HG03139 (cell line): ENCODE measurements at regions not wholly inside any gene's neighbourhood (a gene's known extent, or its start where the extent isn't known, plus 50 kb on each side); places are given as distances from the start of the nearest gene placed in this dataset.

Source experiments
- ATAC-seq: cut with Tn5 transposase; IDR thresholded peaks from one replicate; pipeline ENCODE4 v1.9.1; 2021; ENCODE audit not compliant: unreplicated experiment

DNA sequence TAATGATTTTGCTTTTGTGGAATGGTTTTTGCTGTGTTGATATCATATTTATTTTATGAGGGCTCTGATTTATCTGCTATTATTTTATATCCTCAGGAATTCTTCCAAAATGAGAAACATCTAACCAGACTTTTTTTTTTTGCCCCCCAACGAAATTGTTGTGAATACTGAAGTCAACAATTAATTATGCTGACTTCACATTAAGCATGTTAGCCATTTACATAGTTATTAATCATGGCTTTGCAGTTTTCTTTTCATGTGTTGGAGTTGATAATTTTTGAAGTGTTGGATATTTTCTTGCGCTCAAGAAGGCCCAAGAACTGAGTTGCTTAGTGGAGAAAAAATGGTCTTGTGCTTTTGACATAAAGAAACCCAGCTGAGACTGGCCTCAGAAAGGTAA is 246.6 kb upstream of the CRY1 start:
- ATAC-seq = no peak

DNA sequence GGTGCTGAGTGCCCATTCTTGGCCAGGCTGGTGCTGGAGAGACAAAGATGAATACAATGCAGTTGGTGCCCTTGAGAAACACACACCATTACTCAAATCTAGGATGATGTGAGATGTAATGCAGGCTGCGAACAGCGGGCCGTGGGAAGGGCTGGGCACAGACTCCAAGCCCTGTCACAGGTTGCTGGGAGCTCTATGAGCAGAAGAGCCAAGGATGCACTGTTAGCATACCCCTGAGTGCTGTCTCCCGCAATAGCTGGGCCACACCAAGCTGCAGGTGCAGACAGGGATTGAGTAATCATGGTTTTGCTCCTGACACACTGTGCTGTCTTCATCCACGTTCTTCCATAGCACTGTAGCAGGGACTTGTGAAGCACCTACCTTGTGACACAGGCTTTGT is 247.5 kb upstream of the CRY1 start:
- ATAC-seq = no peak

DNA sequence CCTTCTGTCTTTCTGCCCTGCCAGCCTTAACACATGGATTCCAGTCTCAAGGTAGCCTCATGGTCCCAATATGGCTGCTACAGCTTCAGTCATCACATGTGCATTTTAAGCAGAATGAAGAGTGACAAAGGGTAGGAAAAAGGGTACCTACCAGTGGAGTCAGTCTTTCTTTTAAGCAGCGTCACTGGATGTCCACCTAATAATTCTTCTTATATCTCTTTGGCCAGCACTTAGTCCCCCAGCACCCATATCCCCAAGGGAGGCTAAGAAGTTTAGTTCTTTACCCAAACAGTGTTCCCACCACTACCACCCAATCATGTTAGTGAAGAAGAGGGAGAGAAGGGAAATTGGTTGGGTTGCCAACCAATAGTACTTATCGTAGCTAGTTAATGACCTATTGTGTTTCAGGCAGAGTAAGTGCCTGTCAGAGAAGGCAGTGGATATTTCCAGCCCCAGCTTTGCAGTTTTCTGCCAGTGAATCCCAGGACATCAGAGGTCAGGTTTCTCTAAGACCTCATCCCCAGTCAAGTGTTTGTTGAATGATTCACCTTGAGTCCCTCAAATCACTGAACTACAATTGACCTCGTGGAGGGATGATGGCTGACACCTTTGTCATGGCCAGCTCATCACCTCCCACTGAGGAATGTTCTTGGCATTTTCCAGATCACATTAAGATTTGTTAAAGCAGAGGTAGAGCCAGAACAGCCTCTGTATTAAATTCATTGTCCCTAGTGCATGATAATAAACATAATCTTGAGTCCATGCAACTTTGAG is 250.9 kb upstream of the CRY1 start:
- ATAC-seq = no peak

DNA sequence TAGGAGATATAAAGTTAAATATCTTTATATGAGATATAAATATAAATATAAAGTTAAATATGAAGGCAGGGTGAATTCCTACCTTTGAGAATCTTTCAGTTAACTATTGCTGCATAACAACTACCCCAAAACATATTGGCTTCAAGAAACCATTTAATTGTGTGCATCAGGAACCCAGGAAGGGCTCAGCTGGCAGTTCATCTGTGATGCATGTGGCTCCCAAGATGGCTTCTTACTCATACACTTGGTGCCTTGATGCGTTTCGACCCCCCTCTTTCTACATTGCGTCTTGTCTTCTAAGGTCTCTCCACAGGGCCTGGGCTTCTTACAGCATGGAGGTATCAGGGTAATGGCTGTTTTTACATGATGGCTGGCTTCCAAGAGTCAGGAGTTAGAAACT is 253.9 kb upstream of the CRY1 start:
- ATAC-seq = no peak

DNA sequence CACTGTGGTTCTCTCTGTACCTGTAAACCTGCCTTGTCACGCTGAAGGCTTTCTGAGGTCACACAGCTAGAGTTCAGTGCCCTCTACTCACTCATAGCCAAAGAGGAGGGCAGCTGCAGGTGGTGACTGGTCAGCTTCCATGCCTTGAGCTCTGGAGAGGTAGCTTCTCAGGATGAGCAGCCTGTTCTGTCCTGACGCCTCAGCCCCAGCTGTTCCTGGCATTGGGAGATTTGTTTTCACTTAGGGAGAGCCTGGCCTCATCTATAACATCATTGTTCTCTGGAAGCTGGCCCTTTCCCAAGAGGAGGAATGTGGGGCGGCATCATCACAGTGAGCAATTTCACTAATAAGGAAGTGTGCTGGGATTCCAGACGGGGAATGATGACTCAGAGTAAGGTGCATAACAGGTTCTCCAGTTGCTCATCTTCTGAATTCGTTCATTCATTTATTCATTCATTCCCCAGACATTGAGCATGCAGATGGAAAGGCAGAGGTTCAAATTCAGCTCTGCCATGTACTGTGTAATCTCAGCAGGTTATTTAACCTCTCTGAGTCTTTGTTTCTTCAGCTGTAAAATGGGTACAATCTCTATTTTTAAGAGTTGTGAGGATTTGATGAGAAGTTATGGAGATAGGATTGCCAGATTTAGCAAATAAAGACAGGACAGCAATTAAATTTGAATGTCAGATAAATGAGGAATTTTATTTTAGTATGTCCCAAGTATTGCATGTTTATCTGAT is 255.8 kb upstream of the CRY1 start:
- no peak for ATAC-seq

DNA sequence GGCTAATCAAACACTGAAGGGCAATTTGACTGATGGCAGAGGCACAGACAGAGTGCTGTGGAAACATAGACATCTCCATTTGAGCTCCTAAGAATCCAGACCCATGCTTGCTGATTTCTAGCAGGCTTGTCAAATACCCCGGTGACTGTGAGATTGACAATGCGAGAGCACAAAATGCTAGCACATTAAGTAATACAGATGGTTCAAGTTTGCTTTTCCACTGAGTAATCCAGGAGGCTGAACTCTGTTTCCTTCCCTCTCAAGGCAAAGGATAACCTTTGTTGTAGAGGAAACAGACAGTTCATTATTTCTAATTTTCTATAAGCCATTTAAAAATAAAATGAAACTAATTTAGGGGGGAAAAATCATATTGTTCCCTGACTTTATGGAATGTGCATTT is 256.5 kb upstream of the CRY1 start:
- ATAC-seq = no peak

DNA sequence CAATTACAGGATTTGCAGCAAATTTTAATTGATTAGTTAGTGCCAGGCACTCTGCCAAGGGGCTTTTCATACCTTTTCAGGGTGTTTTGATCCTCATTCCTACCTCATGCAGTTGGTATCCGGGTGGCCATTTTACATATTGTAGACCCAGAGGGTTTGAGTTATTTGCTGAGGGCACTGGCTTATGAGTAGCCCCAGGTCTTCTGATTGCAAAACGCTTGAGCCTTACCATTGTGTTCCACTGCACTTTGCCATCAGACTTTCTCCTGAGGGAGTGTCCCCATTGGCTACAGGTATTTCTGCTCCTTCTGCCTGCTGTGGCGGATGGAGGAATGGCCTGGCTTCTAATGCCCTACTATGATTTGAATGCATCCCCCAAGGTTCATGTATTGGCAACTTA is 257.8 kb upstream of the CRY1 start:
- ATAC-seq = no peak

DNA sequence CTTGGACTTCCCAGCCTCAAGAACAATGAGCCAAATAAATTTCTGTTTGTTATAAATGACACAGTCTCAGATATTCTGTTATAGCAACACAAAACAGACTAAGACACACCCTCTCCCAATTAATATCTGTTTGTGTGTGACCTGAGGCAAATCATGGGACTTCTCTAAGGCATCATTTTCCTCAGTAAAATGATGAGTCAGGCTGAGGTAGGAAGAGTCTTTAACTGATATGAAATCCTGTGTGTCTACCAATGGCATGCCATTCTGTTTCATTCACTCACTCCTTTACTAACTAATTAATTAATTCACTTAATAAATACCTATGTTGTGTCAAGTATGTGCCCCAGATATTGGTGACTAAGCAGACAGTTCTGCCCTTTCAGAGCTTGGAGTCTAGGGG is 258.4 kb upstream of the CRY1 start:
- ATAC-seq = no peak

DNA sequence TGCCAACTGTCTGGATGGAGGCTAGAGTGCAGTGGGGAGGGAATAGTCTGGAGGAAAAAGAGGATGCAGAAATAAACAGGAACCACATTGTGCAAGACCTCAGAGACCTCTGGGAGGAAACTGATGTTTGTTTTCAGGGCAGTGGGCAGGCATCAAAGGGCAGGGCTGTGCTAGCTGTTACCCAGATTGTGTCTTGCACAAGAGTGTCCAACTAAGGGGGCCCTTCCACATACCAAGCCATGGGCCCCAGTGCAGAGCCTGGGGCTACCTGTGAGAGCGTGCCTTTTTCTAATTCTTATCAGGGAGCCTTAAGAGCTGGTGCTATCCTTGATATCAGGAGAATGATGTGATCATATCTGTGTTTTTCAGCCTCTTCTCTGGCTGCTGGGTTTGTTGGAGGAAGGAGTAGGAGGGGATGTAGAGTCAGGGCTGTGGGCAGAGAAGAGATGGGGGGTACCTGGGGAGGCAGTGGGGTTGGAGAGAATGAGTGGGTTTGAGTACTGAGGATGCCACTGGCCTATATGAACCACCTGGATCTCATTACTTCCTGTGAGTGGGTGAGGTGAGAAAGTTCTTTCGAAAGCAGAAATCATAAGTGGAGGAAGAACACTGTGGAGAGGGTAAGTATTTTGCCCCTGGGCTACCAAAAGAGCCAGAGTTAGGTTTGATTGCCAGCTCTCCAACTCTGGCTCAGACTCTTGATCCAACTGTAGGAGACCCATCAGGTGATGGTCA is 259.2 kb upstream of the CRY1 start:
- ATAC-seq = no peak

DNA sequence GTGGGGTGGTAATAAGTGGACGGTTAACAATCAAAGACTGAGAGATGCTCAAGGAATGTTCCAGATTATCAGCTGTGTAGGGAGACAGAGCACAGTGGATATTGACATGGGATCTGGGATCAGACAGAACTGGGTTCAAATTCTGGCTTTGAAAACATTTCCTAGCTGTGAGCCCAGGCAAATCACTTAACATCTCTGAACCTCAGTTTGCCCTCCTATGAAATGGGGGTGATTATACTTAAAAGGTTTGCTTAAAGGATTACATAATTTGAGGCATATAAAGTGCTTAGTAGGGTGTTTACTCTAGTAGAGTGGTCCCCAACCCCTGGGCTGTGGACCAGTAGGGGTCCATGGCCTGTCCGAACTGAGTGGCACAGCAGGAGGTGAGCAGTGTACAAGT is 260.0 kb upstream of the CRY1 start:
- ATAC-seq = no peak

DNA sequence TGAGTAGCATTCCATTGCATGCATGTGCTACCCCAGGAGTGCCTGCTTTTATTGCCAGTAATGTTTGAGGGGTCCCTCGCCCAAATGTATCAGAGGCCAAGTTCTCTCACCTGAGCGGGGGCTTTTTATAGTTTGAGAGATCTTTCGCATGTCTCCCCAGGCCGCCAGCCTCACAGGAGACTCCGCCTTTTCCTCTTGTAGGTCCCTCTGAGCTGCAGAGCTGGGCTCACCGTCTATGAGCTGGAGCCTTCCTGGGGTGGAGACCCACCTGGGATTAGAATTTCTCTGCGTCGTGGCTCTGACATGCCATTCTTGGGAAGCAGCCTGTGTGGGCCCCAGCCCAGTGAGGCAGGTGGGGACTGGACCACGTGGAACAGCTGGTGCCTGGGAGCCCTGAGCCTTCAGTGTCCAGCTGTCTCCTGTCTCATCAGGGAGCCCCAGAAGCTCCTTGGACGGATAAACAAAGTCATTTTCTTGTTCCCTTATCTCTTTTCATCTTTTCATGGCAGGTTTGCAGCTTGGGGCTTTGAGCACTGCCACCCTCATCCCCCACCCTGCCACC is 261.7 kb upstream of the CRY1 start:
- ATAC-seq = no peak

DNA sequence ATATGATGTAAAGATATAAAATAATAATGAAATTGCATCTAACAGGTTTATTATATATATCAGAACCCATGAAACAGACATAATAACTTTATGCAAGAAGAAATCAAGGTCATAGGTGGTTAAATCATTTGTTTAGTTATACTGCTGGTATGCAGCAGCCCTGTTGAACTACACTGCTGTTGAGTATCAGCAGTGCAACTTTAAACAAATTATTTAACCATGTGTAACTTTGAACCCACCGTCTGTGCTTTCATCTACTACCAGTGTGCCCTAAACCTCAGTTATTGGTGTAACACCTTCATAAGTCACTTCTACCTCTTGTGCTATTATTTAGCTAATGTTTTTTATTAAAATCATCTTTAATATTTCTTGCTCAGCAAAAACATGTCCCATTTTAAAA is 262.3 kb upstream of the CRY1 start:
- no peak for ATAC-seq

DNA sequence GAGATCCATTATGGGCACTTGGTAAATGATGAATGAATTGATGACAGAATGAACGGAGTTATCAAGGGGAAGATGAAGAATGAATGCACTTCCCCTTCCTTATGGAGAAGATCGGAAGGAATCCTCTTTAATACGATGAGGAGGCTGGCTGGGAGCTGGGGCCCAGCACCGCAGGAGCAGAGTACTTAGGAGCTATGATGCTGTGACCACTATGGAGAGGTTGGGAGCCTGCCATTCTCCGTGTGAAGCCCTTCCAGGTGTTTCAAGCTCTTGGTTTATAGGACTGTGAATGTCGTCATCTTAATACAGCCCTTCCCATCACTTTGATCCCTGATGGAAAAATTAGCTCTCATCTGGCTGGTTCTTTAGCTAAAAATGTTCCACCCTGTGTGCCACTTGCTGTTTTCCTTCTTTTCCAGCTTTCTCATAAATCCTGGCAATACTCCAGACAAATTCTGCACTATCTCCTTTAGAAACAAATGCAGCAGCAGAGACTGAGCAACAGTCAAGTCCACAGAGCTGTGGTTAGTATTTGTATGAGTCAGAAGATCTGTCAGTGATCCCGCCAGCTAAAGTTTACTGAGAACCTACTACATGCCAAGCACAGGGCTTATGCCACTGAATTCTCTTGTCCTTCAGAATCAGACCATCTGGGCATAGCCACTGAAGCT is 263.1 kb upstream of the CRY1 start:
- no peak for ATAC-seq

DNA sequence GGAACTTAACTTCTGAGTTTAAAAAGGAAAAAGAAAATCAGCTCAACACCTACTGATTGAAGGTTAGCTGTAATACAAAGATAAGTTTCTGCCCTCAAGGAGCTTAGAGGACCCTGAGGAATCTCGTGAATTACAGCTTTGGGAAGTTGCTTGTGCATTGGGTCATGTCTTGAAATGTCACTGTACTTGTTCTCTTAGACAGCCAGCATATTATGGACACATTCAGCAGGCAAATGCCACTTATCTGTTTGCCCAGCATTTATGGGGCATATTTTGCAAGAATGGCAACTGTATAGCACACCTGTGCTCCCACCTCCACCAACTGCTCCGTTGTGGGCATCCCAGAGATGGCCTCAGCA is 263.6 kb upstream of the CRY1 start:
- no peak for ATAC-seq

DNA sequence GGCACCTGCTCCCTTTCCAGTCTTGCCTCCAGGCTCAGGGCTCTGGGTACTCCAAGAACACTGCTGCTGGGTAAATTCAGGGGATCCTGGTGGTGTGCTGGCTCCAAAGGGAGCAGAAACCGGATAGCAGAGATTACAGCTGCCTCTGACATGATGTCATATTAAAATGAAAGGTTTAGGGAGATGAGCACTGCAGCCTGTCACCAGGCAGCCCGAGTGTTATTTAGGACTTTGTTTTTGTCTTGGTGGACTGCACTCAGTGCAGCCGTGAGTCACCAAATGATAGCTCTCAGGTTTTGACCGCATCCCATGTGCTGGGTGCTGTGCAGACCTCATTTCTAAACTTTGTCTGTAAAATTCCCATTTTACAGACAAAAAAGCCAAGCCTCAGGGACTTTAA is 266.0 kb upstream of the CRY1 start:
- ATAC-seq = no peak

DNA sequence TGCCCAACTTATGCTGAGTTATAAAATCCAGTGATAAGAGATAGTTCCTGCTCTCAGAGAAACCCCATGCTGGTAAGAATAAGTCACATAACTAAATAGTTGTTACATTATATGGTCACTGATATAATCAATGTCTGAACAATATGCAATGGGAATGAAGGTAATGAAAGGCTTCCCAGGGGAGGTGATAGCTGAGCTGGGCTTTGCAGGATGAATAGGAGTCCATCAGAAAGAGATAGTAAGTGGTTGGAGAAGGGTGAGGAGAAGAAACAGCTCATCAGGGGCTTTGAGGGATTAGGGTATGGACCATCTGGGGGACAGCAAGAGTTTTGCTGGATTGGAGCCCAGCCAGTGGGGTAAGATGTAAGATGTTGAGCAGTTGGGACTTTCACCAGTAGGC is 266.7 kb upstream of the CRY1 start:
- ATAC-seq = no peak

DNA sequence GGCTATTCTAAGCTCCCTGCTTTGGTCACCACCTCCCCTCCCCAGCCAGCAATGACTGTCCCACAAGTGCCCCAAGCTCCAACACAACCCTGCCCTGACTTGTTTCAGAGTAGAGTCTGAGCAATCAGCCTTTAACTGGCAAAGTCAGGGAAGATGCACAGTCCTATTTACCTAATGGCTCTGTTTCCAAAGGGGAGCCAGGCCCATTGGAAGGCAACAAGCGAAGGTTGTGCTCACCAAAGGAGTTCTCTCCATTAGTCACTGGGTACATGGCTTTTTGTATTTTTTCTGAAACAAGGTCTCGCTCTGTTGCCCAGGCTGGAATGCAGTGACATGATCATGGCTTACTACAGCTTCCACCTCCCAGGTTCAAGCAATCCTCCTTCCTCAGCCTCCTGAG is 267.1 kb upstream of the CRY1 start:
- ATAC-seq = no peak

DNA sequence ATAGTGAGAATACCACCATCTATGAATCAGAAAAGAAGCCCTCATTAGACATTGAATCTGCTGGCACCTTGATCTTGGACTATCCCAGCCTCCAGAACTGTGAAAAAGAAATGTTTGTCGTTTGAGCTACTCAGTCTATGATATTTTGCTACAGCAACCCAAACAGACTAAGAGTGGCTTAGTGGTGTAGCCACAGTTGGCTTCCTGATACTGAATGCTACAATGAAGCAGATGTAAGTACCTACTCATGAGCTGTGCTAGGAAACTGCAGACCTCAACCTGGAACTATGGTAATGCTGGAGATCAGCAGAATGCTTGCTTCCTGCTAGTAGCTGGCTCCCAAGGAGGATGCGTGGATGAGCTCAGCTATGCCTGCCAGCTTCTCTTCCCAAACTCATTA is 268.6 kb upstream of the CRY1 start:
- no peak for ATAC-seq

DNA sequence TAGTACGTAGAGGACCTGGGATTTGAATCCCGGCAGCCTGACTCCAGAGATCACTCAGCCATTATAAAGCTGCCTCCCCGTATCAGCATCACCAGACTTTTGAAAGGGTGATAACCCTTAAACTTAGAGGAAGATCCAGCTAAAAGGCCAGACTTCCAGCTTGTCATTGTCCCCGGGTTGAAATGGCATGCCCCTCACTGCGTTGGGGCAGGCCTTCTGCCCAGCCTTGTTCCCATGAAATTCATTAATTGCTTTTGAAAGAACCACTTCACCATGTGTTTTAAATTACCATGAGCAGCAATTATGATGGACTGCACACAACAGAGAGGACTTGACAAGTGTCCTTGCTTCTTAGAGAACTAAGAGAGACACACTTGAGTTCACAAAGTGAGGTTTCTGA is 269.6 kb upstream of the CRY1 start:
- no peak for ATAC-seq

DNA sequence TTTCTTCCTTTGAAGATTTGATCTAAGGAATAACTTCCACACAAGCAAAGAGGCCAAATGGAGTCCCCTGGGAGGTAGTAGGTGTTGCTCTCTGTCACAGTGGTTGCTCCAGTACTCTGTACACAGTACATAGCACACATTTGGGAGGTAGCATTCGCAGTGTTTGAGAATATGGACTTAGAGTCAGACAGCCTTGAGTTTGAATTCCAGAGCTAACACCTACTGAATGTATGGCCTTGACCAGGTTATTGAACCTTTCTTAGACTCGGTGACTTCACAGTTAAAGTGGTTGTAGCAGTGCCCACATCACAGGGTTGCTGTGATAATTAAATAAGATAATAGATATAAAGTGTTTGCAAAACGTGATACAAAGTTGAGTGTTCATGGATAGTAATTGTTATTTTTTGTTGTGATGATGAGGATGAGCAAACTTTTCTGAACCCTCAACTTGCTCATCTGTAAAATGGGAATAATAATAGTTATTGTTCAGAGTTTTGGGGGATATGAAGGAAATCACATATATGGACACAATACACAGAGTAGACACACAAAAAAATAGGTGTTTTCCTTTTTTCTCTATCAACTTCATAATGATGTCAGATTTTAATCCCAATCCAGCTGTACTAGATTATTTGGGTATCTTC is 271.6 kb upstream of the CRY1 start:
- ATAC-seq = no peak

DNA sequence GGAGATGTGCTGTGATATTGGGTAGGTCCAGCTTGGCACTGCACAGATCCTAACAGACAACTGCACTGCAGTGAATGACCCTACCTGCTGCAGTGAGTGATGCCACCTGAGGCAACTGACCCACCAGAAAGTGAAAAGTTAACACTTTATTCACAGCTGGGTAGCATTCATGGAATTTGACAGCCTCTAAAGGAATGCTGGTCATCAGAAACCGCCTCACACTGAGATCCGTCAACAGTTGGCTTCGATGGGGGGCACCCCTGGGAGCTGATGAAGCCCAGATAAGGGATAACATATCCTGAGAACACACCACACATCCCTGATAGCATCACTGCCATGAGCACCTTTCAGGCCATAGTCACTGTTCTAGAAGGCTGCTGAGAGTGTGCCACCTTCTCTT is 272.4 kb upstream of the CRY1 start:
- no peak for ATAC-seq
